Fibroblast of skin of scalp (primary cell): ENCODE measurements at regions not wholly inside any gene's neighbourhood (a gene's known extent, or its start where the extent isn't known, plus 50 kb on each side); places are given as distances from the start of the nearest gene placed in this dataset.

ENCODE experiments used
- DNase-seq: peaks from one replicate; pipeline ENCODE4 v3.0.0-alpha.2; 2013

GRCh38 chr2:217517402-217517801 lies 485.4 kb downstream of the TNS1 start:
- DNase-seq = no peak

DNA sequence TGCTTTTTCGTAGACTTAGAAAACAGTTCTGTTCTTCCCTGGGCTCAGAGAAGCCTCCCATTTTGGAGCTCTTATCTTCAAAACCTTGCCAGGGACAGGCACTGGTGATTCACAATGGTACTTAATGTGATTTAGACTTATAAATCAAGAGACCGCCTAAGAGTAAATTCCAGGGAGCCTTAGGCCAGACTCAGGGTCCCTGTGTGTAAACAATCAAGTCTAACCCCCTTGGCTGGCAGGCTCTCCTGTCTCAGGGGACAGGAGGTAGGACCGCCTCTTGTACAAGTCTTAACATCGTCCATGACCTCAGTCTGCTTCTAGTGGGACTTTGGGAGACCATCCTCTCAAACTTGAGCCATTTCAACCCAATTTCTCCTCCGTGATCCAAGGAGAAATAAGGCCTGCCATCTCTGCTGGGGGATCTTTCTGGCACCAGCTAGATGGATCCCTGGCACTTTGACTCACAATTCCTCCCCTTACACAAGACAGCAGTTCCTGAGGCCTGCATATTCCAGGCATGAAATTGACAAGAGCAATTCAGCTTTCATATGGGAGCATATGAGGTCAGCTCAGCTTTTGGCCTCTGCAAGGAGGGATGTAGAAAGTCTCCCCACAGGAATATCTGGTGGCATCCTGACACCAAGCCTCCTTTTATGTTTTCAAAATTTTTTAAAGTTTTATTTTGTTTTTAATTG lies 487.0 kb downstream of the TNS1 start:
- no peak for DNase-seq

- no peak for DNase-seq
These were observed 489.5 kb downstream of the TNS1 start for GRCh38 chr2:217513258-217513657.

DNA sequence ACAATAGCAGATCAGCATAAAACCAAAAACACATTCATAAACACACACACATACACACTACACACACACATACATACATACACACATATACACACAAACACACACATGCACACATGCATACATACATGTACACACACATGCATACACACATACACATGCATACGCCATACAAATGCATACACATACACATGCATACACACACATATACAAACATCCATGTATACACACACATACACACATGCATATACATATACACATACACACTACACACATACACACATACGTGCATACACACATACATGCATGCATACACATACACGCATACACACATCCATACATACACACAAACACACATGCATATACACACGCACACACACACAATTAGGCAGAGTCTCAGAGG lies 490.1 kb downstream of the TNS1 start:
- no peak for DNase-seq

DNA sequence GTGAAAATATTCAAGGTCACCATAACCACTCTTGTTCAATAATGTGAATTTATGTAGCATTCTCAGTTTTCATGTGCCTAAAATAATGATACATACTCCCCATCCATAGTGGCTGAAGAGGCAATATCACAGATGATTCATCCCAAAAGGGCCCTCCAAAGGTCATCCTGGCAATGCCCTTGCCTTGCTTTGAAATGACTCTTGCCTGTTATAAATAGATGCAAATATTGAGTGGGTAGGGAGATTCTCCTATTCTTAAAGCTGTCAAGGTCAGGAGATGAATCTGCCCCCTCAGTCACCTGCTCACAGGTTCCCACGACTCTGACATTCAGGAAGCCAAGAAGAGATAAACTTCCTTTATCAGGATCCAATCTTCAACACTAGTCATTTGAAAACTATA lies 490.5 kb downstream of the TNS1 start:
- no peak for DNase-seq

GRCh38 chr2:217511850-217512249 lies 490.9 kb downstream of the TNS1 start:
- DNase-seq = no peak

GRCh38 chr2:217510771-217511291 lies 492.0 kb downstream of the TNS1 start:
- DNase-seq = peak; percentile 90

GRCh38 chr2:217505303-217505702 lies 497.5 kb downstream of the TNS1 start:
- no peak for DNase-seq

DNA sequence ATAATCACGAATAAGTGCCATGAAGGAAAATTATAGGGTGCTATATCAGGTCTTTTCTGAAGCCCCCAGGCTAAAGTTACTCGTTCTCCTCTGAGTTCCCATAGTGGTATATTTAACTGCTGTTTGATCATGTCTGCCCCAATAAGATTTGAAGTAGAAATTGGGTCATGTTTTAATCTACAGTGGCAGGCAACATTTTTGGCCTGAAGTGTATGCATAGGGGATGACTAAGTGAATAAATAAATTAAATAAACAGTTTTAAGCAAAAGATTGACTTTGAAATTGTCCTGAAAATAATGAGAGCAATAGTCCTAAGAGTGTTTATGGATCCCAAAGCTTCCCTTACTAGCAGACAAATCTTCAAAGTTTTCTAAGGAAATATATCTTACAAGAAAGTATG lies 500.9 kb downstream of the TNS1 start:
- DNase-seq = no peak

DNA sequence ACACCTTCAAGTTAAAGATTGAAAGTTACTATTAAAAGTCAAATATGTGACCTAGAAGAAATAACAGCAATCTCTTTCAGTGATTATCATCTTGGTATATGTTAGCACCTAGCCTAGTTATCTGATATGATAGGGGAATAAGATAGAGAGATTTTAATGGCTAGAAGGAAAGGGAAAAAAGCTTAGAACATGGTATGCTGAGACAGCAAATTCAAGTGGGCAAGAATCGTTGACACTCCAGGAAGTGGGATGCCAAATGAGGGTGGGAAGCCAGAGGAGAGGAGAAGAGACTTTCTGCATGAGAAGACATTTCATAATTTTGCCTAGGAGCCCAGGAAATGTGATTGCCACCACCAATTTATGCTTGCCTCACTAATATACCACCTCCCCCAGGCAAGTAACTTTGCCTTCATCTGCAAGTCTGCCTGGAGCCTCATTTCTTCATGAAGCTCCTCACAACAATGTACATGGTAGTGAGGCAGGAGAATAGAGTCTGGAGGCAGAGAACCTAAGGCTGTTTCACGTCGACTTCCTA lies 504.9 kb downstream of the TNS1 start:
- DNase-seq = no peak

- DNase-seq = no peak
These were observed 508.2 kb downstream of the TNS1 start for GRCh38 chr2:217494557-217494956.

GRCh38 chr2:217491271-217491670 lies 511.5 kb downstream of the TNS1 start:
- DNase-seq = no peak

GRCh38 chr2:217489145-217489960 lies 513.4 kb downstream of the TNS1 start:
- peak; percentile 86 for DNase-seq

- DNase-seq = no peak
These were observed 518.7 kb downstream of the TNS1 start for GRCh38 chr2:217484046-217484445.

DNA sequence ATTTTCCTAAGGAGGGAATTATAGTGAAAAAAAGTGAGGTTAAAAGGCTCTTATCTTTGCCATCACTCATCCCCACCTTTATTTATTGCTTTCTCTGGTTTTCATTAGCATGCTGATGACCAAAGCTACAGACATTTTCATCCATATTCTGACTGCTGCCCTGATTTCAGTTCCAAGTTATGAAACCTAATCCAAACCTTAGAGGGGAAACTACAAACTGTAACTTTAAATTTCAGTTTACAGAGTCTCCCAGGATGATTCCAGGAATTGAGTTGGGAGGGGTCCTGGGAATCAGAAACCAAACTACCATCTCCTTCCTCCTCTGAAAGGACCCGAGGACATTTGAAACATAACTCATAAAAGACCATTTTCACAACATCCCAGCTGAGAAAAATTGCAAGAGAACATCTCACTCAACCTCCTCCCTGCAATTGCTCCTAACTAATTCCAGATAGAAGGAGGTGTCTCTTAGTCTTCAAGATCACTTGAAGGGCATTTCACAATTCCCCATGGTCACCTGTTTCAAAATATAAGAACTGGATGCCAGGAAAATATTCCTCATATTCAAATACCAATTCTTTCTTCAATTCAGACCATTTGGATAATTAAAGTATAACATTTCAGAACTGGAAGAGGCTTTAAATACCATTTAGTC lies 520.6 kb downstream of the TNS1 start:
- DNase-seq = no peak

DNA sequence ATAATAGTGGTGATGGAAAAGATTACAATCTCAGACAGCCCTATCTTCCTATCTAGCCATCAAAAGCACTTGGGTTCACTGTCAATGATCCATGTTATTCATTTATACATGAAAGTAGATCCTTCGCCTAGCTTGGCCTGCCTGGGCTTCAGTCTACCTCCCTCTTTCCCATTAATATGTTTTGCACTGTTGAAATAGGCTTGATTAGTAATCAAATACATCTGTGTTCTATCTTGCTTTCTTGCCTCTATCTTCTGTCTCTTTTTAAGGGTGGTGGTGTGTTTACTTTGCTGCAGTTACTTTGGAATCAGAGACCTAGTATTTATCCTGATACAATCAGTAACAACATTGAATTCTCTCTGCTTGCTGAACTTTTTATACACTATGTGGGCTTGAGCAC lies 521.2 kb downstream of the TNS1 start:
- no peak for DNase-seq

DNA sequence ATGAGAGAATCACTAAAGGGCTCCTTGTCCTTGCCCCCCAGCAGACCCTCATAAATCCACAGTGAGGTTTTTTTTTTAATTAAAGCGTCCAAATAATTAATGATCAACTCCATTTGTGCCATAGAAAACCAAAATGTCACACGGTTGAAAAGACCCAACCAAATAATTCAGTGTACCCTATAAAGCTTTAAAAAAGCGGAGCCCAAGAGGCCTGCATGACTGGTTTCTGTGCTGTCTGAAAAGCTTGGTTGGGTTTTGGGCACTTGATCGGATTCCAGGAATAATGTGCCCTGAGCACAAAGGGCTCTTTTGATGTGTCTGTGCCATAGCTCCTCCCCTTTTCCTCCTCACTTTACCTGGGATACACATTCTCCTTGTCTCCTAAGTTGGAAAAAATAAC lies 523.2 kb downstream of the TNS1 start:
- DNase-seq = no peak

DNA sequence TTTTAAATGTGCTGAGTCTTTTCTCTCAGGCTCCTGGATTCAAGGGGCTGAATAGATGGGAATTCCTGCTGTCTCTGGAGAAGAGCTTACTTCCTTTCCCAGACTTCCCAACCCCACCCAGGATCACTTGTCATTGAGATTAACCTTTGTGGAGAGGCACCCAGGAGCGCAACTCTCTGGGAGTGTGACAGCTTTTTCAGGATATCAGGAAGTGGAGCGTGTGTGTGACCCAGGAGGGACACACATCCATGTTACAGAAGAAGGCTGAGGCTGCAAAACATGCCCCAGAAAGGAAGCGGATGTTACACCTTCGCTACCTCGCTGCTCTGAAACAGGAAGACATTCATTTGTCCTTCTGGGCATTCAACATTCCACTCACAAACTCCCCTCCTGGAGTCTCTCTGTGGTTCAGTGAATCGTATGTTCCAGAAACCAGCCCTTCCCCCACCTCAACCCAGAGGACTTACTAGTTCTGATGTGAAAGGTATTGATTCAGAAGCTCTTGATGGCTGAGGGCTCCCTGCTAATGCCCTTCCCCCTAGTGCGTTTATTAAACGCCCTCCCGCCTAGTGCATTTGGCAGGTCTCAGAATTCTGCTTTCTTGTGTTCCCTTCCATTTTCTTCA lies 523.9 kb downstream of the TNS1 start:
- DNase-seq = no peak

DNA sequence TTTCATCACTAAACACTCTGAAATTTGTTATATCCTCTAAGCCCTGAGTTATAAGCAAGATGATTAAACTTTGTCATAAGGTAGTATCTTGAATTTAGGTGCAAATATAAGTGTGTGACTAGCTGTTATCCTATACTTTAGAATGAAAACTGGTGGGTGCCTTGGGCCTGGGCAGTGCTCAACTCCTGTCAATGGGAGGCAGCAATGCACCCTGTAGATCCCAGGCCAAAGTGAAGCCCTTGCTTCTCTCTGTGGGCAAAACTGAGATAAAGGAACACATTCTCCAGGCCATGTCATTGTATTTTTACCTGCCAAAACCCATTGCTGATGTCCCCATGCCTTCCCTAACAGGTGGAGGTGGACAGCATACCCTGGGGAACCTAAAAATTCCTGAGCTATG lies 525.2 kb downstream of the TNS1 start:
- no peak for DNase-seq

- DNase-seq = no peak
These were observed 527.0 kb downstream of the TNS1 start for GRCh38 chr2:217475791-217476190.

GRCh38 chr2:217475101-217475500 lies 527.7 kb downstream of the TNS1 start:
- peak; percentile 51 for DNase-seq

DNA sequence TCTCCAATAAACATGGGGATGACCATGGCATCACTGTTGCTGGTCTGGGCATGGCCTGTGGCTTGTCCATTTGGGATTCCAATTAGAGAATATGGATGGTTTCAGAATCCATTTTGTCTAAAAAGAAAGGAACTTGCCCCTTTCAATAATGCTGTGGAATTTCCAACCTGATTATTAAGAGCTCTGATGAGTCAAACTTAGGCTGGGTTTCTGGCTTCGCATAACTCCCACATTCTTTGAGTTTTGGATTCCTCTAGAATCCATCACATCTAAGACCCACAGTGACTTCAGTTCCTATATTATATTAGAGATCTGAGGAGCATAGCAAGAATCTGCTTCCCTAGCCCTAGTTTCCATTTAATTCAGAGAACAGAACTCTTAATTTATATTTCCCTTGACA lies 531.5 kb downstream of the TNS1 start:
- peak; percentile 88 for DNase-seq
